ENCODE measurements at regions not wholly inside any gene's neighbourhood (a gene's known extent, or its start where the extent isn't known, plus 50 kb on each side); places are given as distances from the start of the nearest gene placed in this dataset.

DNA sequence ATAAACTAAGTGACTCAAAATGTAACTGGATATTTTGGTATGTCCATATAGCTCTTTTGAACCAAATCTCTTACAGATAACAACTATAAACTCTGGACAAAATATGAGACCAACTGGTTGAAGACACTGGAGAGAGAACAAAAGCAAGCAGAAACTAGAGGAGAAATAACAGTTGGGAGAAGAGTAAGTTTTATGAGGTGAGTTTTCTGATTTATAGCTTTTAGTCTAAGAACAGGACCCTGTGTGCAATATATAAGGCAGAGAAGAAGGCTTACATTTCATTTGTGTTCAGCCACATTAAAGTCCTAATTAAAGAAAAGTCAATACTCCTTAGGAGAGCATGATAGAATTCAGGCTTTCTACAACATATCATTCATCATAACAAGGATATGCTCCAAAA, 71.0 kb upstream of the AMOTL1 start:
- no peaks in the 10 kb centered on the region for H3K9me3 ChIP-seq (ENCODE audit: control insufficient read depth, insufficient read depth, low read depth, low read length)
- TF ChIP-seq, protein P1, sequence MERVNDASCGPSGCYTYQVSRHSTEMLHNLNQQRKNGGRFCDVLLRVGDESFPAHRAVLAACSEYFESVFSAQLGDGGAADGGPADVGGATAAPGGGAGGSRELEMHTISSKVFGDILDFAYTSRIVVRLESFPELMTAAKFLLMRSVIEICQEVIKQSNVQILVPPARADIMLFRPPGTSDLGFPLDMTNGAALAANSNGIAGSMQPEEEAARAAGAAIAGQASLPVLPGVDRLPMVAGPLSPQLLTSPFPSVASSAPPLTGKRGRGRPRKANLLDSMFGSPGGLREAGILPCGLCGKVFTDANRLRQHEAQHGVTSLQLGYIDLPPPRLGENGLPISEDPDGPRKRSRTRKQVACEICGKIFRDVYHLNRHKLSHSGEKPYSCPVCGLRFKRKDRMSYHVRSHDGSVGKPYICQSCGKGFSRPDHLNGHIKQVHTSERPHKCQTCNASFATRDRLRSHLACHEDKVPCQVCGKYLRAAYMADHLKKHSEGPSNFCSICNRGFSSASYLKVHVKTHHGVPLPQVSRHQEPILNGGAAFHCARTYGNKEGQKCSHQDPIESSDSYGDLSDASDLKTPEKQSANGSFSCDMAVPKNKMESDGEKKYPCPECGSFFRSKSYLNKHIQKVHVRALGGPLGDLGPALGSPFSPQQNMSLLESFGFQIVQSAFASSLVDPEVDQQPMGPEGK (tag by site-specific recombination; IDR thresholded peaks at IDR 0.05): no peak
- no peak for TF ChIP-seq MYNN (tag by site-specific recombination; IDR thresholded peaks at IDR 0.05; ENCODE audit: borderline replicate concordance)
- CTCF ChIA-PET: no interaction called here
- POLR2A ChIA-PET: no interaction called here
- H3K4me3 ChIP-seq (ENCODE audit: low read depth, low read length): no peak overlapping the region
- H3K4me1 ChIP-seq (ENCODE audit: control insufficient read depth, insufficient read depth, low read length): no peaks in the 10 kb centered on the region
- no peaks in the 10 kb centered on the region for H3K36me3 ChIP-seq (ENCODE audit: control insufficient read depth in 2 of 2, insufficient read depth in 1 of 2, low read length in 2 of 2)
- no peak overlapping the region for H3K27ac ChIP-seq (ENCODE audit: extremely low read depth, low read depth, low read length)

DNA sequence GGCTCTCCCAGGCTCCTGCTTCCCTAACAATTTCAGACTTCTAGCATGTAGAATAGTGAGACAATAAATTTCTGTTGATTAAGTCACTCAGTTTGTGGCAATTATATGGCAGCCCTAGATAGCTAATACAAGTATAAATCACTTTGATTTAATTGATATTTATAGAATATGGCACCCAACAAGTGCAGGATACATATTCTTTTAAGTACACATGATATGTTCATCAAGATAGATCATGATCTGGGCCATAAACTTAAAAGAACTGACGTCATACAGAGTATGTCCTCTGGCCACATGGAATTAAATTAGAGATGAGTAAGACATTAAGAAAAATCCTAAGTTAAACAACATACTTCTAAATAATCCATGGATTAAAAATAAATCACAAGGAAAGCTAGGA, 67.5 kb upstream of the AMOTL1 start:
- no peak for TF ChIP-seq ZSCAN23 (tag by site-specific recombination; IDR thresholded peaks at IDR 0.05)
- no peak for TF ChIP-seq ZBTB20 (tag by site-specific recombination; IDR thresholded peaks at IDR 0.05)
- TF ChIP-seq ZSCAN30 (tag by site-specific recombination; IDR thresholded peaks at IDR 0.05): no peak
- TF ChIP-seq ZNF837 (tag by site-specific recombination; IDR thresholded peaks at IDR 0.05): no peak
- no peak for TF ChIP-seq ZNF16 (tag by site-specific recombination; IDR thresholded peaks at IDR 0.05; ENCODE audit: low read depth)
- no peak for TF ChIP-seq ZNF23 (tag by site-specific recombination; IDR thresholded peaks at IDR 0.05; ENCODE audit: borderline replicate concordance)
- TF ChIP-seq, protein P2, sequence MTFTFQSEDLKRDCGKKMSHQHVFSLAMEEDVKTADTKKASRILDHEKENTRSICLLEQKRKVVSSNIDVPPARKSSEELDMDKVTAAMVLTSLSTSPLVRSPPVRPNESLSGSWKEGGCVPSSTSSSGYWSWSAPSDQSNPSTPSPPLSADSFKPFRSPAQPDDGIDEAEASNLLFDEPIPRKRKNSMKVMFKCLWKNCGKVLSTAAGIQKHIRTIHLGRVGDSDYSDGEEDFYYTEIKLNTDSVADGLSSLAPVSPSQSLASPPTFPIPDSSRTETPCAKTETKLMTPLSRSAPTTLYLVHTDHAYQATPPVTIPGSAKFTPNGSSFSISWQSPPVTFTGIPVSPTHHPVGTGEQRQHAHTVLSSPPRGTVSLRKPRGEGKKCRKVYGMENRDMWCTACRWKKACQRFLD (tag by site-specific recombination; IDR thresholded peaks at IDR 0.05): no peak
- no peak for TF ChIP-seq ZNF626 (tag by site-specific recombination; IDR thresholded peaks at IDR 0.05)
- TF ChIP-seq, protein P3, sequence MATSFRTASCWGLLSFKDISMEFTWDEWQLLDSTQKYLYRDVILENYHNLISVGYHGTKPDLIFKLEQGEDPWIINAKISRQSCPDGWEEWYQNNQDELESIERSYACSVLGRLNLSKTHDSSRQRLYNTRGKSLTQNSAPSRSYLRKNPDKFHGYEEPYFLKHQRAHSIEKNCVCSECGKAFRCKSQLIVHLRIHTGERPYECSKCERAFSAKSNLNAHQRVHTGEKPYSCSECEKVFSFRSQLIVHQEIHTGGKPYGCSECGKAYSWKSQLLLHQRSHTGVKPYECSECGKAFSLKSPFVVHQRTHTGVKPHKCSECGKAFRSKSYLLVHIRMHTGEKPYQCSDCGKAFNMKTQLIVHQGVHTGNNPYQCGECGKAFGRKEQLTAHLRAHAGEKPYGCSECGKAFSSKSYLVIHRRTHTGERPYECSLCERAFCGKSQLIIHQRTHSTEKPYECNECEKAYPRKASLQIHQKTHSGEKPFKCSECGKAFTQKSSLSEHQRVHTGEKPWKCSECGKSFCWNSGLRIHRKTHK (tag by site-specific recombination; IDR thresholded peaks at IDR 0.05): no peak
- CTCF ChIA-PET: interaction anchor here (0.7 kb wide), 1 partner anchor 1005 kb away, joined by 3 read pairs; no protein-coding TSS in a partner anchor

DNA sequence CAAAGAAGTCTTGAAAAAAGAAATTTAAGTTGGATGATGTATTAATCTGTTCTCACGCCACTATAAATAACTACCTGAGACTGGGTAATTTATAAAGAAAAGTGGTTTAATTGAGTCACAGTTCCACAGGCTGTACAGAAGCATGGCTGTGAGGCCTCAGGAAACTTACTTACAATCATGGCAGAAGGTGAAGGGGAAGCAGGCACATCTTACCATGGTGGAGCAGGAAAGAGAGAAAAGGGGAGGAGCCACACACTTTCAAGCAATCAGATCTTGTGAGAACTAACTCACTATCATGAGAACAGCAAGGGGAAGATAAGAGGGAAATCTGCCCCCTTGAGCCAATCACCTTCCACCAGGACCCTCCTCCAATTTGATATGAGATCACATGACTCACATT, 65.7 kb upstream of the AMOTL1 start:
- Histone ChIP-seq H3K36me3 (ENCODE audit: control insufficient read depth in 2 of 2, insufficient read depth in 1 of 2, low read length in 2 of 2) (no peaks in the 10 kb centered on the region), H3K27ac (ENCODE audit: extremely low read depth, low read depth, low read length) (no peak overlapping the region), H3K4me1 (ENCODE audit: control insufficient read depth, insufficient read depth, low read length) (peaks cover 2% of the 10 kb centered on the region; the same call in 1 of the 2 replicates), H3K9me3 (ENCODE audit: control insufficient read depth, insufficient read depth, low read depth, low read length) (no peaks in the 10 kb centered on the region), H3K4me3 (ENCODE audit: low read depth, low read length) (no peak overlapping the region)
- TF ChIP-seq ZNF157 (tag by site-specific recombination; IDR thresholded peaks at IDR 0.05): no peak
- peak; percentile 38; the same call in 1 of the 2 replicates for TF ChIP-seq ZNF223 (tag by site-specific recombination; IDR thresholded peaks at IDR 0.05)
- ChIA-PET POLR2A (no interaction called here), CTCF (interaction anchor here (1.7 kb wide), 1 partner anchor 21 kb away, joined by 4 read pairs; no protein-coding TSS in a partner anchor)

More for the DNA sequence above, 67.5 kb upstream of the AMOTL1 start:
- POLR2A ChIA-PET: no interaction called here
- Histone ChIP-seq H3K4me3 (ENCODE audit: low read depth, low read length) (no peak overlapping the region), H3K4me1 (ENCODE audit: control insufficient read depth, insufficient read depth, low read length) (no peaks in the 10 kb centered on the region), H3K36me3 (ENCODE audit: control insufficient read depth in 2 of 2, insufficient read depth in 1 of 2, low read length in 2 of 2) (no peaks in the 10 kb centered on the region), H3K27ac (ENCODE audit: extremely low read depth, low read depth, low read length) (no peak overlapping the region), H3K9me3 (ENCODE audit: control insufficient read depth, insufficient read depth, low read depth, low read length) (no peaks in the 10 kb centered on the region)

DNA sequence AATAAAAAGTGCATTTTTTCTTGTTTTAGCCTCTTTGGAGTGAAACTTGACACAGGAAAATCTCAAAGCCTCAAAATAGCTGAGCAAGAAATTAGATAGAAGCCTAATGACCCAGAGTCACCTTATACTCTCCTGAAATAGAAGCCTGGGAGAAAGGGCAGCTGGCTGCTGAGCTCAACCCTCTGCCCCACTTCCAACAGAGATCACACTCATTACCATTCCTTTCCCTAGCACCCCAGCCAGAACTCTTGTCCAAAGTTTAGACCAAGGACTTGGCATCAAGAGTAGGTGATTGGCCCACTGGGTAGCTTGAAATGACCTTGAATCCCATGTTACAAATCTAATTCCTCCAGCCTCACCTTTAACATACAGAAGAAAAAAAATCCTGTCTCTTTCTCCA, 62.7 kb upstream of the AMOTL1 start:
- H3K27ac ChIP-seq (ENCODE audit: extremely low read depth, low read depth, low read length): no peak overlapping the region
- H3K4me3 ChIP-seq (ENCODE audit: low read depth, low read length): no peak overlapping the region
- no peaks in the 10 kb centered on the region for H3K9me3 ChIP-seq (ENCODE audit: control insufficient read depth, insufficient read depth, low read depth, low read length)
- no peaks in the 10 kb centered on the region for H3K36me3 ChIP-seq (ENCODE audit: control insufficient read depth in 2 of 2, insufficient read depth in 1 of 2, low read length in 2 of 2)
- ChIA-PET POLR2A (no interaction called here), CTCF (interaction anchor here (0.6 to 2.2 kb wide), 3 partner anchors 11 to 195 kb away, joined by 3 to 6 read pairs (median 4); no protein-coding TSS in a partner anchor)
- peaks cover 2% of the 10 kb centered on the region; the same call in 1 of the 2 replicates for H3K4me1 ChIP-seq (ENCODE audit: control insufficient read depth, insufficient read depth, low read length)
- no peak for TF ChIP-seq ZNF311 (tag by site-specific recombination; IDR thresholded peaks at IDR 0.05; ENCODE audit: borderline replicate concordance)
- TF ChIP-seq ZBTB21 (tag by site-specific recombination; IDR thresholded peaks at IDR 0.05): no peak
- no peak for TF ChIP-seq ZNF214 (tag by site-specific recombination; IDR thresholded peaks at IDR 0.05; ENCODE audit: borderline replicate concordance)
- no peak for TF ChIP-seq BCL11A (tag by site-specific recombination; IDR thresholded peaks at IDR 0.05; ENCODE audit: low read depth)
- no peak for TF ChIP-seq WT1 (tag by site-specific recombination; IDR thresholded peaks at IDR 0.05)
- no peak for TF ChIP-seq ZNF529 (tag by site-specific recombination; IDR thresholded peaks at IDR 0.05; ENCODE audit: insufficient replicate concordance)
- no peak for TF ChIP-seq ZNF596 (tag by site-specific recombination; IDR thresholded peaks at IDR 0.05)
- no peak for TF ChIP-seq GFI1B (tag by site-specific recombination; IDR thresholded peaks at IDR 0.05)
- no peak for TF ChIP-seq ZNF626 (tag by site-specific recombination; IDR thresholded peaks at IDR 0.05)
- TF ChIP-seq ZNF302 (tag by site-specific recombination; IDR thresholded peaks at IDR 0.05; ENCODE audit: low read depth): no peak
- no peak for TF ChIP-seq OSR2 (tag by site-specific recombination; IDR thresholded peaks at IDR 0.05)
- TF ChIP-seq, protein P4, sequence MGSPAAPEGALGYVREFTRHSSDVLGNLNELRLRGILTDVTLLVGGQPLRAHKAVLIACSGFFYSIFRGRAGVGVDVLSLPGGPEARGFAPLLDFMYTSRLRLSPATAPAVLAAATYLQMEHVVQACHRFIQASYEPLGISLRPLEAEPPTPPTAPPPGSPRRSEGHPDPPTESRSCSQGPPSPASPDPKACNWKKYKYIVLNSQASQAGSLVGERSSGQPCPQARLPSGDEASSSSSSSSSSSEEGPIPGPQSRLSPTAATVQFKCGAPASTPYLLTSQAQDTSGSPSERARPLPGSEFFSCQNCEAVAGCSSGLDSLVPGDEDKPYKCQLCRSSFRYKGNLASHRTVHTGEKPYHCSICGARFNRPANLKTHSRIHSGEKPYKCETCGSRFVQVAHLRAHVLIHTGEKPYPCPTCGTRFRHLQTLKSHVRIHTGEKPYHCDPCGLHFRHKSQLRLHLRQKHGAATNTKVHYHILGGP (tag by site-specific recombination; IDR thresholded peaks at IDR 0.05): no peak
